RWPE2 (cell line): ENCODE measurements at regions not wholly inside any gene's neighbourhood (a gene's known extent, or its start where the extent isn't known, plus 50 kb on each side); places are given as distances from the start of the nearest gene placed in this dataset.
"Not testable (repeated sequence)": the region's sequence is repeated elsewhere in the genome, so short reads cannot be mapped to it uniquely, and the experiment has no call there.

Experiments
- ATAC-seq: fragments of 200-7000 bp; cut with Tn5 transposase; 3 replicates; pipeline ENCODE4 v1.9.1; 2021; ENCODE audit warnings: low read depth
- DNase-seq: peaks from one replicate; pipeline ENCODE4 v3.0.0-alpha.2; 2020; ENCODE audit warnings: low spot score
- H3K27ac ChIP-seq: fragments of 450-650 bp; 2 replicates; pipeline ENCODE4 v1.5.1; 2017; ENCODE audit warnings: mild to moderate bottlenecking; ENCODE audit not compliant: poor library complexity, severe bottlenecking
- H3K27me3 ChIP-seq: fragments of 250-450 bp; sonication (Bioruptor Pico); 2 replicates; pipeline ENCODE4 v1.5.1; 2021; ENCODE audit warnings: mild to moderate bottlenecking, moderate library complexity; ENCODE audit not compliant: insufficient read depth, poor library complexity, severe bottlenecking
- H3K36me3 ChIP-seq: fragments of 250-450 bp; sonication (Bioruptor Pico); 2 replicates; pipeline ENCODE4 v1.5.1; 2020; ENCODE audit warnings: low read depth, mild to moderate bottlenecking, moderate library complexity
- H3K4me1 ChIP-seq: fragments of 250-450 bp; sonication (Bioruptor Pico); 2 replicates; pipeline ENCODE4 v1.5.1; 2021; ENCODE audit warnings: mild to moderate bottlenecking, moderate library complexity; ENCODE audit not compliant: insufficient read depth, poor library complexity, severe bottlenecking
- H3K4me3 ChIP-seq: fragments of 250-450 bp; sonication (Bioruptor Pico); 2 replicates; pipeline ENCODE4 v1.5.1; 2021; ENCODE audit warnings: mild to moderate bottlenecking, moderate library complexity; ENCODE audit not compliant: severe bottlenecking
- H3K9me3 ChIP-seq: fragments of 250-450 bp; sonication (Bioruptor Pico); 2 replicates; pipeline ENCODE4 v1.5.1; 2021; ENCODE audit warnings: mild to moderate bottlenecking, moderate library complexity; ENCODE audit not compliant: severe bottlenecking
- TF ChIP-seq, protein P1 (sequence below): fragments of 450-650 bp; IDR thresholded peaks from one replicate; pipeline ENCODE4 v1.5.1; 2017; ENCODE audit warnings: mild to moderate bottlenecking, moderate library complexity; ENCODE audit not compliant: poor library complexity, severe bottlenecking

DNA sequence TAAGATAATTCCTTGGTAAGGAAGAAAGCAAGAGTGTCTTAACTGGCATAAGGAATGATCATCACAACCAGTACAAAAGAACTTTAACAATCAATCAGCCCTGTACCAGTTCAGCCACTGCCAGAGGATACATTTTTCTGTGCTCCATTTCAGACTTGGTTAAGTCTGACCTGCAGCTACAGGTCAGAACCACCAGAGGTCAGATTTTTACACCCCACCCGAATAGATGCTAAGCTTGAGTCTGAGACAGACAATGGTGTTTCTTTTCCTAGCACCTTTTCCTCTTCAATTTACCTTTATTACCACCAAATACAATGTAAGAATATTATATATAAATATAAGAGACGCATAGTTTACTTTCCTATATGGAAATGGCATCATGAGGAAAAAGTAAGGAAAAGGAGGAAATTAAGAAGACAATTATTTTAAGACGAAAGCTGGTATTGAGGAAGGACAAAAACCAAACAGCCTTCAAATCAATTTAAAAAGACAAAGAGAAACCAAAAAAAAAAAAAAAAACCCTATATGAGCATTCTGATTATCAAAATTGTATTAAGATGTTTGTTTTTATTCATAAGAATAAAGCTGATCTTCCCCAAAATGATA, 215.3 kb upstream of the TTC29 start:
- H3K36me3 ChIP-seq = no peaks in the 10 kb centered on the region
- TF ChIP-seq, protein P1, sequence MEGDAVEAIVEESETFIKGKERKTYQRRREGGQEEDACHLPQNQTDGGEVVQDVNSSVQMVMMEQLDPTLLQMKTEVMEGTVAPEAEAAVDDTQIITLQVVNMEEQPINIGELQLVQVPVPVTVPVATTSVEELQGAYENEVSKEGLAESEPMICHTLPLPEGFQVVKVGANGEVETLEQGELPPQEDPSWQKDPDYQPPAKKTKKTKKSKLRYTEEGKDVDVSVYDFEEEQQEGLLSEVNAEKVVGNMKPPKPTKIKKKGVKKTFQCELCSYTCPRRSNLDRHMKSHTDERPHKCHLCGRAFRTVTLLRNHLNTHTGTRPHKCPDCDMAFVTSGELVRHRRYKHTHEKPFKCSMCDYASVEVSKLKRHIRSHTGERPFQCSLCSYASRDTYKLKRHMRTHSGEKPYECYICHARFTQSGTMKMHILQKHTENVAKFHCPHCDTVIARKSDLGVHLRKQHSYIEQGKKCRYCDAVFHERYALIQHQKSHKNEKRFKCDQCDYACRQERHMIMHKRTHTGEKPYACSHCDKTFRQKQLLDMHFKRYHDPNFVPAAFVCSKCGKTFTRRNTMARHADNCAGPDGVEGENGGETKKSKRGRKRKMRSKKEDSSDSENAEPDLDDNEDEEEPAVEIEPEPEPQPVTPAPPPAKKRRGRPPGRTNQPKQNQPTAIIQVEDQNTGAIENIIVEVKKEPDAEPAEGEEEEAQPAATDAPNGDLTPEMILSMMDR = peak; percentile 91
- no peak overlapping the region for H3K27ac ChIP-seq
- H3K27me3 ChIP-seq = no peaks in the 10 kb centered on the region
- peaks cover 3% of the 10 kb centered on the region for H3K4me1 ChIP-seq
- DNase-seq = no peak
- no peaks in the 10 kb centered on the region for H3K9me3 ChIP-seq
- ATAC-seq = peak; percentile 70
- H3K4me3 ChIP-seq = no peak overlapping the region

GRCh38 chr4:147163311-147163710, 217.6 kb upstream of the TTC29 start:
- no peak for ATAC-seq
- H3K4me1 ChIP-seq = peaks cover 3% of the 10 kb centered on the region
- H3K4me3 ChIP-seq = no peak overlapping the region
- H3K27me3 ChIP-seq = no peaks in the 10 kb centered on the region
- no peak for DNase-seq
- H3K9me3 ChIP-seq = no peaks in the 10 kb centered on the region
- TF ChIP-seq, protein P1 = no peak
- H3K36me3 ChIP-seq = no peaks in the 10 kb centered on the region
- H3K27ac ChIP-seq = no peak overlapping the region

DNA sequence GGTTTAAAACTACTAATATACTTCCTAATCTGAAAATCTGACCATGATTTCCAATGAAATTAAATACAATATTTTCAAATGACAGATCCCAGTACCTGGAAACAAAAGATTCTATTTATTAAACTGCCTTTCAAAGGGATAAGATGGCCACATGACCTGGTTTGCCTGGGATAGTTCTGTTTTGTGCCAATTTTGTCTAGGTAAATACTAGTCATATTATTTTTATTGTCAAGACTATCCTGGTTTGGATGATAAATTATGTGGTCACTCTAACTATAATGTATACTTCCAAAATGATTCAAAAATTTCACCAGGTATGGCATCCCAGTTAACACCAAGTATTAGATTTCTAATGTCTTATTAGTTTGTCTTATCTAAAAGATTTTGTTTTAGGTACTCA, 222.5 kb upstream of the TTC29 start:
- not testable (repeated sequence) for DNase-seq, ATAC-seq, H3K4me1 ChIP-seq, H3K9me3 ChIP-seq, H3K27ac ChIP-seq, H3K4me3 ChIP-seq, H3K27me3 ChIP-seq, H3K36me3 ChIP-seq

- no peaks in the 10 kb centered on the region for H3K4me1 ChIP-seq
- TF ChIP-seq, protein P1 = no peak
- H3K9me3 ChIP-seq = no peaks in the 10 kb centered on the region
- DNase-seq = no peak
- H3K36me3 ChIP-seq = no peaks in the 10 kb centered on the region
- no peaks in the 10 kb centered on the region for H3K27me3 ChIP-seq
- no peak overlapping the region for H3K27ac ChIP-seq
- ATAC-seq = no peak
- no peak overlapping the region for H3K4me3 ChIP-seq
Observed at GRCh38 chr4:147173322-147173721, 227.7 kb upstream of the TTC29 start.

- Histone ChIP-seq H3K27ac (no peak overlapping the region), H3K27me3 (no peaks in the 10 kb centered on the region), H3K9me3 (no peaks in the 10 kb centered on the region), H3K4me1 (no peaks in the 10 kb centered on the region), H3K4me3 (no peak overlapping the region), H3K36me3 (no peaks in the 10 kb centered on the region)
- TF ChIP-seq, protein P1 = no peak
- no peak for DNase-seq
- ATAC-seq = no peak
Observed at GRCh38 chr4:147173797-147174432, 228.3 kb upstream of the TTC29 start.
